GM12878 (cell line): ENCODE measurements at regions not wholly inside any gene's neighbourhood (a gene's known extent, or its start where the extent isn't known, plus 50 kb on each side); places are given as distances from the start of the nearest gene placed in this dataset.

Source experiments
- ATAC-seq: fragments of 200-7000 bp; cut with Tn5 transposase; 3 replicates; pipeline ENCODE4 v1.9.1; 2020; ENCODE audit warnings: mild to moderate bottlenecking, moderate library complexity
- BruUV-seq: library from RNA; stranded (reverse); fragments of 400-500 nt; replicated peaks from 2 replicates; lab custom pipeline; 2021; lab: Mats Ljungman, UMichigan
- CTCF ChIA-PET: fragments of 300-600 bp; sonication (Branson Sonifier 250); formaldehyde crosslinking; extraction: SDS; loops from one replicate; lab custom pipeline; 2021; ENCODE audit warnings: inconsistent platforms; lab: Yijun Ruan, JAX
- POLR2A ChIA-PET: fragments of 350-600 bp; formaldehyde crosslinking; extraction: SDS; loops from one replicate; lab custom pipeline; 2021; ENCODE audit warnings: inconsistent platforms; lab: Charles Lee
- RAD21 ChIA-PET: fragments of 300-600 bp; sonication (Branson Sonifier 250); formaldehyde crosslinking; loops from one replicate; lab custom pipeline; 2023; ENCODE audit warnings: antibody characterized with exemption; ENCODE audit not compliant: unreplicated experiment; lab: Charles Lee
- SMC1A ChIA-PET: fragments of 300-600 bp; sonication (Branson Sonifier 250); formaldehyde crosslinking; loops from one replicate; lab custom pipeline; 2023; ENCODE audit not compliant: unreplicated experiment, uncharacterized antibody; lab: Charles Lee
- DNase-seq: peaks from one replicate; pipeline ENCODE4 v3.0.0-alpha.2; 2011; ENCODE audit warnings: low read depth, low spot score
- FAIRE-seq: peaks from 3 replicates; lab custom pipeline; 2011; peaks lifted over from hg19 to GRCh38; lab: Jason Lieb, UNC
- H2AFZ ChIP-seq: 2 replicates; pipeline ENCODE4 v1.6.0; 2011; ENCODE audit warnings: low read depth, low read length, control low read depth; ENCODE audit not compliant: control insufficient read depth
- H3K27ac ChIP-seq: 2 replicates; pipeline ENCODE4 v1.5.1; 2011; ENCODE audit warnings: control low read depth; ENCODE audit not compliant: control insufficient read depth, insufficient read depth
- H3K27me3 ChIP-seq, 2 experiments: replicated peaks in 1 of 2; 2 replicates each; pipeline versions ENCODE4 v1.6.0 to v1.6.1; 2011; ENCODE audit warnings: low read length in 1 of 2; ENCODE audit not compliant: control insufficient read depth in 2 of 2, insufficient read depth in 2 of 2
- H3K36me3 ChIP-seq, 2 experiments: 2 replicates each; pipeline ENCODE4 v1.5.1; 2011; ENCODE audit warnings: low read length in 1 of 2; ENCODE audit not compliant: control insufficient read depth in 2 of 2, insufficient read depth in 2 of 2
- H3K4me1 ChIP-seq: 2 replicates; pipeline ENCODE4 v1.6.1; 2011; ENCODE audit warnings: mild to moderate bottlenecking, low read length, moderate library complexity, mixed read lengths; ENCODE audit not compliant: control insufficient read depth, insufficient read depth
- H3K4me2 ChIP-seq: 2 replicates; pipeline ENCODE4 v1.6.0; 2011; ENCODE audit warnings: control low read depth; ENCODE audit not compliant: control insufficient read depth, insufficient read depth
- H3K4me3 ChIP-seq: fragments of 200-600 bp; sonication (generic); 2 replicates; pipeline ENCODE4 v1.5.1; 2016
- H3K79me2 ChIP-seq: 2 replicates; pipeline ENCODE4 v1.6.0; 2011; ENCODE audit warnings: low read length; ENCODE audit not compliant: control insufficient read depth, insufficient read depth
- H3K9ac ChIP-seq: 2 replicates; pipeline ENCODE4 v1.8.0; 2011; ENCODE audit warnings: low read length, control low read depth, mixed read lengths; ENCODE audit not compliant: control insufficient read depth, insufficient read depth
- H3K9me3 ChIP-seq: replicated peaks from 3 replicates; pipeline ENCODE4 v1.5.1; 2011; ENCODE audit warnings: mild to moderate bottlenecking, low read length; ENCODE audit not compliant: control insufficient read depth, insufficient read depth
- H4K20me1 ChIP-seq: 2 replicates; pipeline ENCODE4 v1.6.0; 2011; ENCODE audit not compliant: control insufficient read depth, insufficient read depth
- ETV6 ChIP-seq, 2 experiments: fragments of 450-650 bp in 1 of 2; IDR thresholded peaks in 1 of 2; conservative IDR thresholded peaks in 1 of 2; 2 replicates each; pipeline ENCODE4 v1.6.1; 2014; ENCODE audit warnings: antibody characterized with exemption in 1 of 2, borderline replicate concordance in 1 of 2, low read depth in 1 of 2, mild to moderate bottlenecking in 1 of 2, moderate library complexity in 1 of 2
- EZH2 ChIP-seq: IDR thresholded peaks from 2 replicates; pipeline ENCODE4 v1.6.1; 2012; ENCODE audit warnings: low read depth, mild to moderate bottlenecking, control low read depth, inconsistent platforms, low read length, borderline replicate concordance; ENCODE audit not compliant: control insufficient read depth
- GATAD2B ChIP-seq: fragments of 450-650 bp; conservative IDR thresholded peaks from 2 replicates; pipeline ENCODE4 v1.6.1; 2017; ENCODE audit warnings: low read depth, mild to moderate bottlenecking, moderate library complexity
- KDM1A ChIP-seq: fragments of 200-600 bp; sonication (generic); IDR thresholded peaks from 2 replicates; pipeline ENCODE4 v1.6.1; 2016; ENCODE audit warnings: borderline replicate concordance
- POLR2A ChIP-seq: IDR thresholded peaks from 2 replicates; pipeline ENCODE4 v1.6.1; 2011; ENCODE audit warnings: low read depth, mild to moderate bottlenecking, low read length
- RAD51 ChIP-seq: fragments of 450-650 bp; IDR thresholded peaks from 2 replicates; pipeline ENCODE4 v1.6.1; 2016; ENCODE audit warnings: moderate library complexity, mild to moderate bottlenecking, inconsistent platforms
- WGBS: methylation state at CpG from one replicate; pipeline ENCODE4 v1.1.6; 2016; ENCODE audit warnings: low lambda C conversion rate; ENCODE audit not compliant: insufficient replicate concordance, insufficient coverage; ENCODE audit errors: missing lambda C conversion rate; 5-methylcytosine and 5-hydroxymethylcytosine counted together
- in situ Hi-C: fragments of 300-500 bp; cut with MboI; formaldehyde crosslinking; loops from 9 replicates; pipeline ENCODE4 v1.14.3; 2018; ENCODE audit warnings: mixed read lengths
- intact Hi-C: fragments of 100-400 bp; cut with micrococcal nuclease; formaldehyde crosslinking; loops from one replicate; pipeline ENCODE4 v1.14.2; 2022; ENCODE audit not compliant: unreplicated experiment
- TF ChIP-seq, protein P1 (sequence below): fragments of 450-650 bp; formaldehyde crosslinking; IDR thresholded peaks from 2 replicates; pipeline ENCODE4 v1.5.0; 2022; ENCODE audit warnings: mild to moderate bottlenecking, missing genetic modification characterization
- TF ChIP-seq, protein P2 (sequence below): IDR thresholded peaks from 2 replicates; pipeline ENCODE4 v1.6.1; 2012; ENCODE audit warnings: mild to moderate bottlenecking, low read depth, low read length

DNA sequence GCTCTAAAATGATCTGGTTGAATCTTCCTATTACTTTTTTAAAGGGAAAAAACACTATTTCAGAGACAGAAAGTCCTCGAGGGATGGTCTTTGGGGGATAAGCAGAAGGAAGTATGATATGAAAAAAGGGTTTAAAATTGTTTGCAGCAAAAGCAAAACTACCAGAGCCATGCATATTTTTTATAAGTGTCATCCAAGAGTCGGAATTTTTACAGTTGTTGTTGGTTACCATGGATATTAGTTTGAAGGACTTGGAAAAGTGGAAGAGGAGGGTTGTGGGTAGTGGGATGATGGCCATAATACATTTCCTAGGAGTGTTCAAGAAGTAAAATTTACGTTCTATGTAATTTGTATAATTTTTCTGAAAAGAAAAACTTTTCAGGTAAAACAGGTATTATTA is 134.4 kb downstream of the PCDH7 start:
- ChIA-PET SMC1A (interaction anchor here (0.5 to 0.9 kb wide), 3 partner anchors 12 to 108 kb away, joined by 3 read pairs; no protein-coding TSS in a partner anchor), POLR2A (no interaction called here), CTCF (interaction anchor here (0.6 kb wide), 1 partner anchor 889 kb away, joined by 4 read pairs; no protein-coding TSS in a partner anchor), RAD21 (no interaction called here)
- no peak for TF ChIP-seq RAD51
- no peak for TF ChIP-seq EZH2
- no peak for TF ChIP-seq ETV6 (conservative IDR thresholded peaks at IDR 0.05 in 1 of 2, IDR thresholded peaks at IDR 0.05 in 1 of 2; ENCODE audit: borderline replicate concordance in 1 of 2, low read depth in 1 of 2)
- TF ChIP-seq, protein P1, sequence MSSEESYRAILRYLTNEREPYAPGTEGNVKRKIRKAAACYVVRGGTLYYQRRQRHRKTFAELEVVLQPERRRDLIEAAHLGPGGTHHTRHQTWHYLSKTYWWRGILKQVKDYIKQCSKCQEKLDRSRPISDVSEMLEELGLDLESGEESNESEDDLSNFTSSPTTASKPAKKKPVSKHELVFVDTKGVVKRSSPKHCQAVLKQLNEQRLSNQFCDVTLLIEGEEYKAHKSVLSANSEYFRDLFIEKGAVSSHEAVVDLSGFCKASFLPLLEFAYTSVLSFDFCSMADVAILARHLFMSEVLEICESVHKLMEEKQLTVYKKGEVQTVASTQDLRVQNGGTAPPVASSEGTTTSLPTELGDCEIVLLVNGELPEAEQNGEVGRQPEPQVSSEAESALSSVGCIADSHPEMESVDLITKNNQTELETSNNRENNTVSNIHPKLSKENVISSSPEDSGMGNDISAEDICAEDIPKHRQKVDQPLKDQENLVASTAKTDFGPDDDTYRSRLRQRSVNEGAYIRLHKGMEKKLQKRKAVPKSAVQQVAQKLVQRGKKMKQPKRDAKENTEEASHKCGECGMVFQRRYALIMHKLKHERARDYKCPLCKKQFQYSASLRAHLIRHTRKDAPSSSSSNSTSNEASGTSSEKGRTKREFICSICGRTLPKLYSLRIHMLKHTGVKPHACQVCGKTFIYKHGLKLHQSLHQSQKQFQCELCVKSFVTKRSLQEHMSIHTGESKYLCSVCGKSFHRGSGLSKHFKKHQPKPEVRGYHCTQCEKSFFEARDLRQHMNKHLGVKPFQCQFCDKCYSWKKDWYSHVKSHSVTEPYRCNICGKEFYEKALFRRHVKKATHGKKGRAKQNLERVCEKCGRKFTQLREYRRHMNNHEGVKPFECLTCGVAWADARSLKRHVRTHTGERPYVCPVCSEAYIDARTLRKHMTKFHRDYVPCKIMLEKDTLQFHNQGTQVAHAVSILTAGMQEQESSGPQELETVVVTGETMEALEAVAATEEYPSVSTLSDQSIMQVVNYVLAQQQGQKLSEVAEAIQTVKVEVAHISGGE (CRISPR knock-in tag): no peak
- TF ChIP-seq KDM1A: no peak
- TF ChIP-seq GATAD2B: no peak
- TF ChIP-seq POLR2A: no peak
- TF ChIP-seq, protein P2, sequence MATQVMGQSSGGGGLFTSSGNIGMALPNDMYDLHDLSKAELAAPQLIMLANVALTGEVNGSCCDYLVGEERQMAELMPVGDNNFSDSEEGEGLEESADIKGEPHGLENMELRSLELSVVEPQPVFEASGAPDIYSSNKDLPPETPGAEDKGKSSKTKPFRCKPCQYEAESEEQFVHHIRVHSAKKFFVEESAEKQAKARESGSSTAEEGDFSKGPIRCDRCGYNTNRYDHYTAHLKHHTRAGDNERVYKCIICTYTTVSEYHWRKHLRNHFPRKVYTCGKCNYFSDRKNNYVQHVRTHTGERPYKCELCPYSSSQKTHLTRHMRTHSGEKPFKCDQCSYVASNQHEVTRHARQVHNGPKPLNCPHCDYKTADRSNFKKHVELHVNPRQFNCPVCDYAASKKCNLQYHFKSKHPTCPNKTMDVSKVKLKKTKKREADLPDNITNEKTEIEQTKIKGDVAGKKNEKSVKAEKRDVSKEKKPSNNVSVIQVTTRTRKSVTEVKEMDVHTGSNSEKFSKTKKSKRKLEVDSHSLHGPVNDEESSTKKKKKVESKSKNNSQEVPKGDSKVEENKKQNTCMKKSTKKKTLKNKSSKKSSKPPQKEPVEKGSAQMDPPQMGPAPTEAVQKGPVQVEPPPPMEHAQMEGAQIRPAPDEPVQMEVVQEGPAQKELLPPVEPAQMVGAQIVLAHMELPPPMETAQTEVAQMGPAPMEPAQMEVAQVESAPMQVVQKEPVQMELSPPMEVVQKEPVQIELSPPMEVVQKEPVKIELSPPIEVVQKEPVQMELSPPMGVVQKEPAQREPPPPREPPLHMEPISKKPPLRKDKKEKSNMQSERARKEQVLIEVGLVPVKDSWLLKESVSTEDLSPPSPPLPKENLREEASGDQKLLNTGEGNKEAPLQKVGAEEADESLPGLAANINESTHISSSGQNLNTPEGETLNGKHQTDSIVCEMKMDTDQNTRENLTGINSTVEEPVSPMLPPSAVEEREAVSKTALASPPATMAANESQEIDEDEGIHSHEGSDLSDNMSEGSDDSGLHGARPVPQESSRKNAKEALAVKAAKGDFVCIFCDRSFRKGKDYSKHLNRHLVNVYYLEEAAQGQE: no peak
- Histone ChIP-seq H3K27me3 (no peaks in the 10 kb centered on the region), H3K9me3 (no peaks in the 10 kb centered on the region), H3K36me3 (no peaks in the 10 kb centered on the region), H3K4me3 (no peak overlapping the region), H2AFZ (no peak overlapping the region), H3K27ac (no peak overlapping the region), H4K20me1 (no peaks in the 10 kb centered on the region), H3K79me2 (no peaks in the 10 kb centered on the region), H3K9ac (no peak overlapping the region), H3K4me2 (no peak overlapping the region), H3K4me1 (no peaks in the 10 kb centered on the region)
- 0% methylated on average over 3 of the region's 3 CpGs for WGBS
- intact Hi-C loops: no loop called here
- ATAC-seq (no peak), DNase-seq (no peak), FAIRE-seq (no peak)
- BruUV-seq: no TSS peak
- in situ Hi-C loops: no loop called here
